Spleen (tissue), 7 donors: ENCODE measurements at regions not wholly inside any gene's neighbourhood (a gene's known extent, or its start where the extent isn't known, plus 50 kb on each side); places are given as distances from the start of the nearest gene placed in this dataset.
"Not testable (repeated sequence)": the region's sequence is repeated elsewhere in the genome, so short reads cannot be mapped to it uniquely, and the experiment has no call there.

Experiments used
- POLR2A ChIP-seq, 3 donors: fragments of 450-650 bp; IDR thresholded peaks; one replicate each; pipeline ENCODE4 v1.5.1; 2017; ENCODE audit warnings: antibody characterized with exemption in 3 of 3, mild to moderate bottlenecking in 1 of 3
- POLR2AphosphoS5 ChIP-seq, 3 donors: sonication (generic); formaldehyde crosslinking; IDR thresholded peaks; one replicate each; pipeline ENCODE4 v1.5.1; 2017; ENCODE audit warnings: antibody characterized with exemption in 3 of 3
- TF ChIP-seq, protein P1 (sequence below), 11 experiments: fragments of 200-600 bp in 7 of 11; fragments of 450-650 bp in 4 of 11; sonication (generic) in 4 of 11; IDR thresholded peaks in 8 of 11; conservative IDR thresholded peaks in 3 of 11; 1 replicate in 7 of 11; 2 replicates in 4 of 11; pipeline versions ENCODE4 v1.4.0 to v1.8.0; 2016 to 2021; ENCODE audit warnings: antibody characterized with exemption in 11 of 11, inconsistent platforms in 4 of 11, mild to moderate bottlenecking in 1 of 11
- donor health status: DM: no; HTN: no; CAD: no; lungs with moderate emphysema.
- donor health status: DM: no; HTN: no; CAD: no.
- donor health status: DM: no; HTN: no; CAD: no.

DNA sequence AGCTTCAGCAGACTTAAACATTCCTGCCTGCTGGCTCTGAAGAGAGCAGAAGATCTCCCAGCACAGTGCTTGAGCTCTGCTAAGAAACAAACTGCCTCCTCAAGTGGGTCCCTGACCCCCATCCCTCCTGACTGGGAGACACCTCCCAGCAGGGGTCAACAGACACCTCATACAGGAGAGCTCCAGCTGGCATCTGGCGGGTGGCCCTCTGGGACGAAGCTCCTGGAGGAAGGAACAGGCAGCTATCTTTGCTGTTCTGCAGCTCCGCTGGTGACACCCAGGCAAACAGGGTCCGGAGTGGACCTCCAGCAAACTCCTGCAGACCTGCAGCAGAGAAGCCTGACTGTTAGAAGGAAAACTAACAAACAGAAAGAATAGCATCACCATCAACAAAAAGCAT, 139.3 kb downstream of the ATXN7L3B start:
- not testable (repeated sequence) for TF ChIP-seq POLR2A, POLR2AphosphoS5 (IDR thresholded peaks at IDR 0.05)
- TF ChIP-seq, protein P1, sequence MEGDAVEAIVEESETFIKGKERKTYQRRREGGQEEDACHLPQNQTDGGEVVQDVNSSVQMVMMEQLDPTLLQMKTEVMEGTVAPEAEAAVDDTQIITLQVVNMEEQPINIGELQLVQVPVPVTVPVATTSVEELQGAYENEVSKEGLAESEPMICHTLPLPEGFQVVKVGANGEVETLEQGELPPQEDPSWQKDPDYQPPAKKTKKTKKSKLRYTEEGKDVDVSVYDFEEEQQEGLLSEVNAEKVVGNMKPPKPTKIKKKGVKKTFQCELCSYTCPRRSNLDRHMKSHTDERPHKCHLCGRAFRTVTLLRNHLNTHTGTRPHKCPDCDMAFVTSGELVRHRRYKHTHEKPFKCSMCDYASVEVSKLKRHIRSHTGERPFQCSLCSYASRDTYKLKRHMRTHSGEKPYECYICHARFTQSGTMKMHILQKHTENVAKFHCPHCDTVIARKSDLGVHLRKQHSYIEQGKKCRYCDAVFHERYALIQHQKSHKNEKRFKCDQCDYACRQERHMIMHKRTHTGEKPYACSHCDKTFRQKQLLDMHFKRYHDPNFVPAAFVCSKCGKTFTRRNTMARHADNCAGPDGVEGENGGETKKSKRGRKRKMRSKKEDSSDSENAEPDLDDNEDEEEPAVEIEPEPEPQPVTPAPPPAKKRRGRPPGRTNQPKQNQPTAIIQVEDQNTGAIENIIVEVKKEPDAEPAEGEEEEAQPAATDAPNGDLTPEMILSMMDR (IDR thresholded peaks at IDR 0.05 in 8 of 11, conservative IDR thresholded peaks at IDR 0.05 in 3 of 11): not testable (repeated sequence)
